GM12878 (cell line): ENCODE measurements at regions not wholly inside any gene's neighbourhood (a gene's known extent, or its start where the extent isn't known, plus 50 kb on each side); places are given as distances from the start of the nearest gene placed in this dataset.

Source experiments
- ATAC-seq: fragments of 200-7000 bp; cut with Tn5 transposase; 3 replicates; pipeline ENCODE4 v1.9.1; 2020; ENCODE audit warnings: mild to moderate bottlenecking, moderate library complexity
- BruUV-seq: library from RNA; stranded (reverse); fragments of 400-500 nt; replicated peaks from 2 replicates; lab custom pipeline; 2021; lab: Mats Ljungman, UMichigan
- CTCF ChIA-PET: fragments of 300-600 bp; sonication (Branson Sonifier 250); formaldehyde crosslinking; extraction: SDS; loops from one replicate; lab custom pipeline; 2021; ENCODE audit warnings: inconsistent platforms; lab: Yijun Ruan, JAX
- POLR2A ChIA-PET: fragments of 350-600 bp; formaldehyde crosslinking; extraction: SDS; loops from one replicate; lab custom pipeline; 2021; ENCODE audit warnings: inconsistent platforms; lab: Charles Lee
- RAD21 ChIA-PET: fragments of 300-600 bp; sonication (Branson Sonifier 250); formaldehyde crosslinking; loops from one replicate; lab custom pipeline; 2023; ENCODE audit warnings: antibody characterized with exemption; ENCODE audit not compliant: unreplicated experiment; lab: Charles Lee
- SMC1A ChIA-PET: fragments of 300-600 bp; sonication (Branson Sonifier 250); formaldehyde crosslinking; loops from one replicate; lab custom pipeline; 2023; ENCODE audit not compliant: unreplicated experiment, uncharacterized antibody; lab: Charles Lee
- DNase-seq: peaks from one replicate; pipeline ENCODE4 v3.0.0-alpha.2; 2011; ENCODE audit warnings: low read depth, low spot score
- FAIRE-seq: peaks from 3 replicates; lab custom pipeline; 2011; peaks lifted over from hg19 to GRCh38; lab: Jason Lieb, UNC
- H2AFZ ChIP-seq: 2 replicates; pipeline ENCODE4 v1.6.0; 2011; ENCODE audit warnings: low read depth, low read length, control low read depth; ENCODE audit not compliant: control insufficient read depth
- H3K27ac ChIP-seq: 2 replicates; pipeline ENCODE4 v1.5.1; 2011; ENCODE audit warnings: control low read depth; ENCODE audit not compliant: control insufficient read depth, insufficient read depth
- H3K27me3 ChIP-seq, 2 experiments: replicated peaks in 1 of 2; 2 replicates each; pipeline versions ENCODE4 v1.6.0 to v1.6.1; 2011; ENCODE audit warnings: low read length in 1 of 2; ENCODE audit not compliant: control insufficient read depth in 2 of 2, insufficient read depth in 2 of 2
- H3K36me3 ChIP-seq, 2 experiments: 2 replicates each; pipeline ENCODE4 v1.5.1; 2011; ENCODE audit warnings: low read length in 1 of 2; ENCODE audit not compliant: control insufficient read depth in 2 of 2, insufficient read depth in 2 of 2
- H3K4me1 ChIP-seq: 2 replicates; pipeline ENCODE4 v1.6.1; 2011; ENCODE audit warnings: mild to moderate bottlenecking, low read length, moderate library complexity, mixed read lengths; ENCODE audit not compliant: control insufficient read depth, insufficient read depth
- H3K4me2 ChIP-seq: 2 replicates; pipeline ENCODE4 v1.6.0; 2011; ENCODE audit warnings: control low read depth; ENCODE audit not compliant: control insufficient read depth, insufficient read depth
- H3K4me3 ChIP-seq: fragments of 200-600 bp; sonication (generic); 2 replicates; pipeline ENCODE4 v1.5.1; 2016
- H3K79me2 ChIP-seq: 2 replicates; pipeline ENCODE4 v1.6.0; 2011; ENCODE audit warnings: low read length; ENCODE audit not compliant: control insufficient read depth, insufficient read depth
- H3K9ac ChIP-seq: 2 replicates; pipeline ENCODE4 v1.8.0; 2011; ENCODE audit warnings: low read length, control low read depth, mixed read lengths; ENCODE audit not compliant: control insufficient read depth, insufficient read depth
- H3K9me3 ChIP-seq: replicated peaks from 3 replicates; pipeline ENCODE4 v1.5.1; 2011; ENCODE audit warnings: mild to moderate bottlenecking, low read length; ENCODE audit not compliant: control insufficient read depth, insufficient read depth
- H4K20me1 ChIP-seq: 2 replicates; pipeline ENCODE4 v1.6.0; 2011; ENCODE audit not compliant: control insufficient read depth, insufficient read depth
- CBFB ChIP-seq: IDR thresholded peaks from 2 replicates; pipeline ENCODE4 v1.6.1; 2016; ENCODE audit warnings: antibody characterized with exemption, low read depth
- CREB1 ChIP-seq: IDR thresholded peaks from 2 replicates; pipeline ENCODE4 v1.6.1; 2012; ENCODE audit warnings: low read depth, mild to moderate bottlenecking, inconsistent platforms
- E2F4 ChIP-seq: IDR thresholded peaks from 2 replicates; pipeline ENCODE4 v1.6.1; 2012; ENCODE audit warnings: low read depth, low read length, improper control_type of control experiment
- ESRRA ChIP-seq: IDR thresholded peaks from 2 replicates; pipeline ENCODE4 v1.6.1; 2012; ENCODE audit warnings: mild to moderate bottlenecking, low read length, improper control_type of control experiment
- IRF3 ChIP-seq: fragments of 450-650 bp; IDR thresholded peaks from 2 replicates; pipeline ENCODE4 v1.6.1; 2014; ENCODE audit warnings: mild to moderate bottlenecking
- JUNB ChIP-seq: IDR thresholded peaks from 2 replicates; pipeline ENCODE4 v1.6.1; 2016; ENCODE audit warnings: antibody characterized with exemption, mild to moderate bottlenecking
- MTA2 ChIP-seq: fragments of 450-650 bp; IDR thresholded peaks from 2 replicates; pipeline ENCODE4 v1.6.1; 2016; ENCODE audit warnings: low read depth, mild to moderate bottlenecking, moderate library complexity
- POLR2AphosphoS5 ChIP-seq: IDR thresholded peaks from 2 replicates; pipeline ENCODE4 v1.6.1; 2011; ENCODE audit warnings: mild to moderate bottlenecking, low read length, inconsistent platforms
- RCOR1 ChIP-seq: conservative IDR thresholded peaks from 2 replicates; pipeline ENCODE4 v1.6.1; 2012; ENCODE audit warnings: low read depth, low read length, improper control_type of control experiment
- SIX5 ChIP-seq: IDR thresholded peaks from 2 replicates; pipeline ENCODE4 v1.6.1; 2011; ENCODE audit warnings: mild to moderate bottlenecking, low read depth, low read length, moderate library complexity; ENCODE audit not compliant: severe bottlenecking
- ZBTB40 ChIP-seq: fragments of 450-650 bp; IDR thresholded peaks from 2 replicates; pipeline ENCODE4 v1.6.1; 2016; ENCODE audit warnings: mild to moderate bottlenecking, moderate library complexity, borderline replicate concordance
- ZNF274 ChIP-seq: IDR thresholded peaks from one replicate; pipeline ENCODE4 v1.8.0; 2011; ENCODE audit not compliant: insufficient read length, insufficient read depth
- ZNF622 ChIP-seq: fragments of 450-650 bp; IDR thresholded peaks from 2 replicates; pipeline ENCODE4 v1.6.1; 2017; ENCODE audit warnings: mild to moderate bottlenecking, inconsistent platforms
- WGBS: methylation state at CpG from one replicate; pipeline ENCODE4 v1.1.6; 2016; ENCODE audit warnings: low lambda C conversion rate; ENCODE audit not compliant: insufficient replicate concordance, insufficient coverage; ENCODE audit errors: missing lambda C conversion rate; 5-methylcytosine and 5-hydroxymethylcytosine counted together
- in situ Hi-C: fragments of 300-500 bp; cut with MboI; formaldehyde crosslinking; loops from 9 replicates; pipeline ENCODE4 v1.14.3; 2018; ENCODE audit warnings: mixed read lengths
- intact Hi-C: fragments of 100-400 bp; cut with micrococcal nuclease; formaldehyde crosslinking; loops from one replicate; pipeline ENCODE4 v1.14.2; 2022; ENCODE audit not compliant: unreplicated experiment
- TF ChIP-seq, protein P1 (sequence below): fragments of 150-350 bp; IDR thresholded peaks from 2 replicates; pipeline ENCODE4 v1.6.1; 2016; ENCODE audit warnings: low read depth, low read length

GRCh38 chr14:26873362-26873960, 275.6 kb upstream of the NOVA1 start:
- Histone ChIP-seq H2AFZ (no peak overlapping the region), H3K27ac (no peak overlapping the region), H3K9ac (no peak overlapping the region), H3K4me3 (no peak overlapping the region), H3K4me1 (no peaks in the 10 kb centered on the region), H3K9me3 (no peaks in the 10 kb centered on the region), H3K4me2 (no peak overlapping the region), H3K36me3 (no peaks in the 10 kb centered on the region), H3K79me2 (no peaks in the 10 kb centered on the region), H4K20me1 (no peaks in the 10 kb centered on the region), H3K27me3 (no peaks in the 10 kb centered on the region)
- FAIRE-seq (no peak), ATAC-seq (no peak), DNase-seq (no peak)
- POLR2A ChIA-PET, result interaction anchor here (0.6 kb wide), 1 partner anchor 12 kb away, joined by 3 read pairs; no protein-coding TSS in a partner anchor
- BruUV-seq, result no TSS peak
- WGBS, result 7% methylated on average over 4 of the region's 4 CpGs
- RAD21 ChIA-PET, result no interaction called here
- SMC1A ChIA-PET, result no interaction called here
- CTCF ChIA-PET, result no interaction called here
- intact Hi-C loops (no loop called here), in situ Hi-C loops (no loop called here)
- TF ChIP-seq ZBTB40 (no peak), IRF3 (no peak), MTA2 (no peak), E2F4 (no peak), CREB1 (no peak), ESRRA (no peak), JUNB (no peak), CBFB (no peak), POLR2AphosphoS5 (no peak), ZNF274 (no peak), ZNF622 (no peak), RCOR1 (no peak), SIX5 (no peak)
- TF ChIP-seq, protein P1, sequence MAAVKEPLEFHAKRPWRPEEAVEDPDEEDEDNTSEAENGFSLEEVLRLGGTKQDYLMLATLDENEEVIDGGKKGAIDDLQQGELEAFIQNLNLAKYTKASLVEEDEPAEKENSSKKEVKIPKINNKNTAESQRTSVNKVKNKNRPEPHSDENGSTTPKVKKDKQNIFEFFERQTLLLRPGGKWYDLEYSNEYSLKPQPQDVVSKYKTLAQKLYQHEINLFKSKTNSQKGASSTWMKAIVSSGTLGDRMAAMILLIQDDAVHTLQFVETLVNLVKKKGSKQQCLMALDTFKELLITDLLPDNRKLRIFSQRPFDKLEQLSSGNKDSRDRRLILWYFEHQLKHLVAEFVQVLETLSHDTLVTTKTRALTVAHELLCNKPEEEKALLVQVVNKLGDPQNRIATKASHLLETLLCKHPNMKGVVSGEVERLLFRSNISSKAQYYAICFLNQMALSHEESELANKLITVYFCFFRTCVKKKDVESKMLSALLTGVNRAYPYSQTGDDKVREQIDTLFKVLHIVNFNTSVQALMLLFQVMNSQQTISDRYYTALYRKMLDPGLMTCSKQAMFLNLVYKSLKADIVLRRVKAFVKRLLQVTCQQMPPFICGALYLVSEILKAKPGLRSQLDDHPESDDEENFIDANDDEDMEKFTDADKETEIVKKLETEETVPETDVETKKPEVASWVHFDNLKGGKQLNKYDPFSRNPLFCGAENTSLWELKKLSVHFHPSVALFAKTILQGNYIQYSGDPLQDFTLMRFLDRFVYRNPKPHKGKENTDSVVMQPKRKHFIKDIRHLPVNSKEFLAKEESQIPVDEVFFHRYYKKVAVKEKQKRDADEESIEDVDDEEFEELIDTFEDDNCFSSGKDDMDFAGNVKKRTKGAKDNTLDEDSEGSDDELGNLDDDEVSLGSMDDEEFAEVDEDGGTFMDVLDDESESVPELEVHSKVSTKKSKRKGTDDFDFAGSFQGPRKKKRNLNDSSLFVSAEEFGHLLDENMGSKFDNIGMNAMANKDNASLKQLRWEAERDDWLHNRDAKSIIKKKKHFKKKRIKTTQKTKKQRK, result no peak
